RPMI8226 (cell line): ENCODE measurements at regions not wholly inside any gene's neighbourhood (a gene's known extent, or its start where the extent isn't known, plus 50 kb on each side); places are given as distances from the start of the nearest gene placed in this dataset.
"Not testable (repeated sequence)": the region's sequence is repeated elsewhere in the genome, so short reads cannot be mapped to it uniquely, and the experiment has no call there.

Experiments
- DNase-seq: peaks from one replicate; pipeline ENCODE4 v3.0.0-alpha.2; 2015

DNA sequence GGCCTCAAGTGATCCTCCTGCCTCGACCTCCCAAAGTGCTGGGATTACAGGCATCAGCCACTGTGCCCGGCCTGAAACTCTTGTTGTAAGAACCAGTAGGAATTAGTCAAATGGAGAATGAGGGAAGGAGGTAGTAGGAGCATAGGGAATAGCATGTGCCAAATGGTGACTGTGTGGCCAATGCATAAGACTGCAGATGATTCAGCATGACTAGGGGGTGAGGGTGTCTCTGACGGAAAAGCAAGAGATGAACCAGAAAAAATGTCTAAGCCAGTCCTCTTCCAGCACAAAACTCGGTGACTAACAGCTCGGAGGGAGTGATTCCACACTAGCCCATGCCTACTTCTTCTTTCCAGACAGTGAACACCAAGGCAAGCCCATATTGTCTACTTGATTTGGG lies 58.2 kb upstream of the DUSP21 start:
- DNase-seq = no peak

- DNase-seq = peak; percentile 69
These were observed 59.6 kb upstream of the DUSP21 start for GRCh38 chrX:44784241-44784640.

GRCh38 chrX:44778254-44778653 lies 65.6 kb upstream of the DUSP21 start:
- DNase-seq = no peak

- no peak for DNase-seq
These were observed 68.1 kb upstream of the DUSP21 start for GRCh38 chrX:44775726-44776125.

DNA sequence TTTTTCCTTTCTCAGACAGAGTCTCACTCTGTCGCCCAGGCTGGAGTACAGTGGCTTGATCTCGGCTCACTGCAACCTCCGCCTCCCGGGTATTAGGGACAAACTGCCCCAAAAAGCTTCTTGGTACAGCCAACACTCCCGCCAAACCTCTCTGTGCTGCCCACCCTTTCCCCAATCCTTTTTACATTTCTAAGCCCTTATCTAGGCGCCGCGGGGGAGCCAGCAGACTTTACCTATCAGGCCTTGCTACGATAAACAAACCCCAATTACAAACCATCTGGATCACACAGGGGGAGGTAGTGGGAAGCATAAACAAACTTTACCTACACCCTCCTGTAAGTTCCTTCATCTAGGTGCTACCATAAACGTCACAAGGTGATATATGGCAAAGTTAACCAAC lies 69.8 kb upstream of the DUSP21 start:
- not testable (repeated sequence) for DNase-seq

GRCh38 chrX:44770121-44770520 lies 73.7 kb upstream of the DUSP21 start:
- no peak for DNase-seq

DNA sequence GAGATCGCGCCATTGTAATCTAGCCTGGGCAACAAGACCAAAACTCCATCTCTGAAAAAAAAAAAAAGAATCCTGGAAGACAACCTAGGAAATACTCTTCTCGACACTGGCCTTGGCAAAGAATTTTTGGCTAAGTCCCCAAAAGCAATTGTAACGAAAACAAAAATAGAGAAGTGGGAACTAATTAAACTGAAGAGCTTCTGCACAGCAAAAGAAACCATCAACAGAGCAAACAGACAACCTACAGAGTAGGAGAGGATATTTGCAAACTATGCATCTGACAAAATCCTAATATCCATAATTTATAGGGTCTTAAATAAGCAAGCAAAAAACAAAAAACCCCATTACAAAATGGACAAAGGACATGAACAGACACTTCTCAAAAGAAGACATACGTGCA lies 76.5 kb upstream of the DUSP21 start:
- DNase-seq = no peak

- DNase-seq = no peak
These were observed 78.3 kb upstream of the DUSP21 start for GRCh38 chrX:44765556-44765955.

- DNase-seq = no peak
These were observed 95.9 kb upstream of the DUSP21 start for GRCh38 chrX:44747969-44748368.

- peak; percentile 60 for DNase-seq
These were observed 96.5 kb upstream of the DUSP21 start for GRCh38 chrX:44747317-44747716.

GRCh38 chrX:44744799-44745198 lies 99.0 kb upstream of the DUSP21 start:
- DNase-seq = no peak

DNA sequence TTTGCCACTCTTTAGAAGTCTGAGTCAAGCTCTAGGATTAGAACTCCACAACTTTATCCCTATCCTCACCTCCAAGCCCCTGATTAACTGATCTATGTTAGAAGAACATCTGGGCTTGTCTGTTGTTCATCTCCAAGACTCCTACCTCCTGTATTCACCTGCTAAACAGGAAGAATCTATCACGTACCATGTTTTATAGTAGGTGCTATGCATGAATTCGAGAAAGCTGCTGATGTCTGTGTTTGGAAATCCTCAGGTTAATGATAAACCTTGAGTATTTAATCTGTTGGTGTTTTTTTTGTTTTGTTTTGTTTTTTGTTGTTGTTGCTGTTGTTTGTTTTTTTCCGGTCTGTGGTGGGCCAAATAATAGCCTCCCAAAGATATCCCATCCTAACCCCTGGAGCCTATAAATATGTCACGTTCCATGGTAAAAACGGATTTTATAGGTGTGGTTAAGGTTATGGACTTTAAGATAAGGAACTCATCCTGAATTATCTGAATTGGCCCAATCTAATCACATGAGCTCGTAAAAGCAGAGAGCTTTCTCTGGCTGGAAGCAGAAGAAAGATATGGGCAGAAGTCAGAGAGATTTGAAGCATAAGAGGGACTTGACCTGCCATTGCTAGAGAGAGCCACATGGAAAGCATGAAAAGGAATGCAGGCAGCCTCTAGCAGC lies 101.2 kb upstream of the DUSP21 start:
- no peak for DNase-seq

GRCh38 chrX:44741859-44742258 lies 102.0 kb upstream of the DUSP21 start:
- peak; percentile 33 for DNase-seq

- DNase-seq = not testable (repeated sequence)
These were observed 102.4 kb upstream of the DUSP21 start for GRCh38 chrX:44741458-44741857.

DNA sequence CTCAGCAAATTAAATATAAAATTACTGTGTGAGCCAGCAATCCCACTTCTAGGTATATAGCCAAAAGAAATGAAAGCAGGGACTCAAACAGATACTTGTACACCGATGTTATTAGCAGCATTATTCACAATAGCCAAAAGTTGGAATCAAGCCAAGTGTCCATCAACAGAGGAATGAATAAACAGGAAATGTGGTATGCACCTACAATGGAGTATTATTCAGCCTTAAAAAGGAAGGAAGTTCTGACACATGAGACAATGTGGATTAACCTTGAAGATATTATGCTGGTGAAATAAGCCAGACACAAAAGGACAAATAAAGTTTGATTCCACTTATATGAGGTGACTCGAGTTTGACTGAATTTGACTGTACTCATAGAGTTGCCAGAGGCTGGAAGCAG lies 108.3 kb upstream of the DUSP21 start:
- no peak for DNase-seq

DNA sequence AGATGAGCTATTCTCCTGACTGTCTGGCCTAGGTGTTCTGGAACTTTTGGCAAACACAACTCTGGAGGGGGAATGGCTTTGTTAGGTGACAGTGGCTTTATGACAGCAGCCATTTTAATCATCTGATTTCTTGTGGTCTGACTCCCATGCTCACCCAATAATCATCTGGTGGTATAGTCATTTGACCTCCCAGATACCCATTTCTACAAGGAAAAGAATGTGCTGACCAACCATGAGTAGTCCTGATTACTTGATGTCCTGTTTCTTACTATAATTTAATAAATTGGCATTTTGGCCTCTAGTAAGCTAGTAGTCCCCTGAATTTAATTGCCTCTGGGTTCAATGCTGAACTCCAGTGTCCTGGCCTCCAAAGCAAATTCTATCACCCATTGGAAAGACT lies 109.9 kb upstream of the DUSP21 start:
- DNase-seq = no peak

DNA sequence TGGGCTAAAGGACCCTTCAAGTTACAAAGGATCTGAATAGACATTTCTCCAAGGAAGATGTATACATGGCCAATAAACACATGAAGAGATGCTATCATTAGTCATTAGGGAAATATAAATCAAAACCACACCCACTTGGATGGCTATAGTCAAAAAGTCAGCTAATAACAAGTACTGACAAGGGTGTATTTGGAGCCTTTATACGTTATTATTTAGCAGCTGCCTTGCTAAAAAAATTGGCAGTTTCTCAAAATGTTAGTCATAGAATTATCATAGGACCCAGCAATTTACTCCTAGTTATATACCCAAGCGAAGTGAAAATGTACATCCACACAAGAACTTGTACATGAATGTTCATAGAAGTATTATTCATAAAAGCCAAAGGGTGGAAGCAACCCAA lies 112.7 kb upstream of the DUSP21 start:
- DNase-seq = no peak

GRCh38 chrX:44723426-44723825 lies 120.4 kb upstream of the DUSP21 start:
- no peak for DNase-seq

DNA sequence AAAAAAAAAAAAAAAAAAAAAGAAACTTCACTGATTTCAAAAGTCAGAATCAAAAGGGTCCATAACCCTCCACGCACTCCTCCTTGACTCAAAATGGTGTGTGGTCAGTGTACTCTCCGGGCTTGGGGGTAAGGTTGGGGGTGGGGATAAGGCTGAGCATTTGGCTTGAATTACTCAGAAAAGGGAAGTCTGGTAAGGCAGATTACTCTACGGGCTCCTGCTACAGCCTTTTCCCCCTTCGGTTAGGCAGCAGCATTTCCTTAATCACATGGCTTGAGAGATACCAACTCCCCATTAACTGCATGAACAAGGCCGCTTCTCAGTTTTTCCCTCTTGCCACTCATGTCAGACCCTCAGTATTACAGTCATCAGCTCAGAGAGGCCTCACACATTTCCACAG lies 135.4 kb upstream of the DUSP21 start:
- DNase-seq = no peak

DNA sequence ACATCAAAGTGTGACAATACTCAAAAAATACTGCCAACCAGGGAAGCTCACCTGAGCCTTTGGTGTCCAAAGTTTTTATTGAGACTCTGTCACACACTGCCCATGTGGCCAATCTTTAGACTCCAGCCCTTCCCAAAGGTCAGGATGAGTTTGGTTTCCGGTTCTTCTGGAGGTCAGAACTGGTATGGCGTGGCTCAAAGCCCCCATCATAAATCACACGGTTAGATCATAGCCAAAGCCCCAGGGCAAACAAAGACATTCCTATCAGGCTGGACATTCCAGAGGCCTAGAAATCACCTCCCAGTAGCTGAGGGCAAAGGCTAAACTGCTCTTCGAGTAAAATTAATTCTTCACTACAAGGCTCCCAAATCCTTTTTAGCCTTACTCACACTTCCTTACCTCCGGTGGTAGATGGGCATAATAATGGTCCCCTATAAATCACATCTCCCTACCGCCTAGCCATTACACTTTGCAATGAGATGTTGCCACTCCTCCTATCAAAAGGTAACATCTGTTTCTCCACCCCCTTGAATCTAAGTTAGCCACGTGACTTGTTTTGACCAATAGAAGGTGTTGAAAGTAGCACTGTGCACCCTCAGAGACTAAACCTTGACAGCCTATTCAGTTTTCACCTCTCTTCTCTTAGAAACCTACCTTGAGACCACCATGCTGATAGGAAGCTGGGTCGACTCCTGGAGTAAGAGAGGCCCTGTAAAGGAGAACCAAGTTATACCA lies 137.8 kb upstream of the DUSP21 start:
- no peak for DNase-seq

- no peak for DNase-seq
These were observed 145.5 kb upstream of the DUSP21 start for GRCh38 chrX:44698357-44698756.

DNA sequence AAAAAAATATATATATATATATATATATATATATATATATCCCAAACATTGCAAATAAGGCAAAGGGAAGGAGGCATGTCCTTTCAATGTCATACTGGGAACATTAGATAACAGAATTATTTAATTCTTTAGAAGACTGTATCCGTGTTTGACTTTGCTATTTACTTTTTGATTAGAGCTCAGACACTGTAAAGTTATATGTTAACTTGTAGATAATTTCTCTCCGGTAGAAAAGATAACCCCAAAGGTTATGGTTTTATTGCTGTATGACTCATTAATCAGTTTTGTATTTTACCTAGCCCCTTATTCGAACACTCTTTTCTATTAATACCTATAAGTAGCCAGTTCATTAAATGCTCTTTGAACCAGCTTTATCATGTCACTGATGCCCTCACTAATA lies 150.6 kb upstream of the DUSP21 start:
- DNase-seq = no peak

- DNase-seq = no peak
These were observed 147.5 kb upstream of the FUNDC1 start for GRCh38 chrX:44690129-44690528.

DNA sequence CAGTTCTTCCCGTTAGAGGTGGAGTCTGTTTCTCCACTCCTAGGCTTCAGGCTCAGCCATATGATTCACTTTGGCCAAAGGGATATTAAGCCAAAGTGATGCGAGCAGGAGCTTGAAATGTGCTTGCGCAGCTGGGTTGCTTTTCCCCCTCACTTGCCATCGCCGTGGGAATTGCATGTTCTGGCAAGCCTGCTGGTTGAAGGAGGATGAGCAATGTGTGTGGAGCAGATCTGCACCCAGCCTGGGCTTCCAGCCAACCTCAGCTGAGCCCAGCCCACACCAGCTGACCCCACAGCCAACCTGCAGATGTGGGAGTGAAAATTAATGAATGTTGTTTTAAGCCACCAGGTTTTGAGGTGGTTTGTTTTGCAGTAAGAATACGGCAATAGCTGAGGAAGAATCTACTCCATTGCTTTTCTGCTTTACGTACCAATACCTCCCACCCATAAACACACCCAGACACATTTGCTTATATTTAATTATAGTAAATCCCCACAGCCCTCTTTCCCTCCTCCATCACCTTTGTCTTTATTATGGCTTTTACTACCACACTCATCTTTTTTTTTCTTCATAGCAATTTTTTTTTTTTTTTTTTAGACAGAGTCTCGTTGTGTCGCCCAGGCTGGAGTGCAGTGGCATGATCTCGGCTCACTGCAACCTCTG lies 132.8 kb upstream of the FUNDC1 start:
- DNase-seq = peak; percentile 74
